ENCODE measurements at regions not wholly inside any gene's neighbourhood (a gene's known extent, or its start where the extent isn't known, plus 50 kb on each side); places are given as distances from the start of the nearest gene placed in this dataset.

DNA sequence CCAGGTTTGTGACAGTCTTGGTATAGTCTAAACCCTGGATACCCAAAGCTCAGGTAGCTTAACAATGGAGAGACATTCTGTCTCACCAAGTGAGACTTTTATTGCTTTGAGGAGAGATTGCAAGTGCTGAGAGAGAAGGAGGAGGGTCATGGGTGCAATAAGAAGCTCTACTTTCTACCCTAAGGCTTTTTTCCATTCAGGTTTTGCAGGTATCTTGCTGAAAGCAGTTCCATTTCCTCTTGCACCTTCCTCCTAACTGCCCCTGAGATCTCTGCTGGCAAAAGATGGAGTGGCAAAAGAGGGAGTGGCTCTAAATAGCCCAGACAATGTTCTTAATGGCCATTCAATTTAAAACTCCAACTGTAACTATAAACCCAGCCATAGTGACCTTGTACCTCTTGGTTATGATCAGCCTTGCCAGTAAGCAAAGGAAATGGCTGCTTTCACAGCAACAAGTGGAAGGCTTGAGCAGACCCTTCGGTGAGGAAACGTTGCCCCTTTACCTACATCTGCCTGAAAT is 105.6 kb upstream of the CPEB2 start:
- no peaks in the 10 kb centered on the region for H3K9me3 ChIP-seq
- H3K27ac ChIP-seq (ENCODE audit: low read depth in 2 of 2, low read length in 1 of 2): no peak overlapping the region
- no peak for DNase-seq
- H3K27me3 ChIP-seq (ENCODE audit: insufficient read depth): no peaks in the 10 kb centered on the region
- WGBS (ENCODE audit: low lambda C conversion rate): 23% methylated on average over 2 of the region's 2 CpGs
- H3K4me3 ChIP-seq (ENCODE audit: low read depth in 2 of 2, low read length in 1 of 2): no peak overlapping the region
- H4K20me1 ChIP-seq (ENCODE audit: insufficient read depth): no peaks in the 10 kb centered on the region
- no peaks in the 10 kb centered on the region for H3K79me2 ChIP-seq (ENCODE audit: insufficient read depth)
- H3K4me2 ChIP-seq: no peak overlapping the region
- H3K9ac ChIP-seq: no peak overlapping the region
- H3K9me2 ChIP-seq: no peaks in the 10 kb centered on the region
- no peaks in the 10 kb centered on the region for H3F3A ChIP-seq (replicated peaks; ENCODE audit: insufficient read depth)
- TF ChIP-seq, protein P1, sequence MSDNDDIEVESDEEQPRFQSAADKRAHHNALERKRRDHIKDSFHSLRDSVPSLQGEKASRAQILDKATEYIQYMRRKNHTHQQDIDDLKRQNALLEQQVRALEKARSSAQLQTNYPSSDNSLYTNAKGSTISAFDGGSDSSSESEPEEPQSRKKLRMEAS (IDR thresholded peaks at IDR 0.05; ENCODE audit: low read depth): no peak
- no peak for TF ChIP-seq RXRA (IDR thresholded peaks at IDR 0.05; ENCODE audit: borderline replicate concordance, low read depth)
- no peak for TF ChIP-seq RCOR1 (IDR thresholded peaks at IDR 0.05; ENCODE audit: low read length)
- TF ChIP-seq CHD2 (IDR thresholded peaks at IDR 0.05; ENCODE audit: low read length, partially characterized antibody): no peak
- TF ChIP-seq GABPA (IDR thresholded peaks at IDR 0.05; ENCODE audit: low read depth): no peak
- no peak for TF ChIP-seq MXI1 (IDR thresholded peaks at IDR 0.05; ENCODE audit: low read depth, low read length)
- TF ChIP-seq FOSL2 (IDR thresholded peaks at IDR 0.05; ENCODE audit: borderline replicate concordance, low read depth): no peak
- TF ChIP-seq, protein P2, sequence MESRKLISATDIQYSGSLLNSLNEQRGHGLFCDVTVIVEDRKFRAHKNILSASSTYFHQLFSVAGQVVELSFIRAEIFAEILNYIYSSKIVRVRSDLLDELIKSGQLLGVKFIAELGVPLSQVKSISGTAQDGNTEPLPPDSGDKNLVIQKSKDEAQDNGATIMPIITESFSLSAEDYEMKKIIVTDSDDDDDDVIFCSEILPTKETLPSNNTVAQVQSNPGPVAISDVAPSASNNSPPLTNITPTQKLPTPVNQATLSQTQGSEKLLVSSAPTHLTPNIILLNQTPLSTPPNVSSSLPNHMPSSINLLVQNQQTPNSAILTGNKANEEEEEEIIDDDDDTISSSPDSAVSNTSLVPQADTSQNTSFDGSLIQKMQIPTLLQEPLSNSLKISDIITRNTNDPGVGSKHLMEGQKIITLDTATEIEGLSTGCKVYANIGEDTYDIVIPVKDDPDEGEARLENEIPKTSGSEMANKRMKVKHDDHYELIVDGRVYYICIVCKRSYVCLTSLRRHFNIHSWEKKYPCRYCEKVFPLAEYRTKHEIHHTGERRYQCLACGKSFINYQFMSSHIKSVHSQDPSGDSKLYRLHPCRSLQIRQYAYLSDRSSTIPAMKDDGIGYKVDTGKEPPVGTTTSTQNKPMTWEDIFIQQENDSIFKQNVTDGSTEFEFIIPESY (IDR thresholded peaks at IDR 0.05; ENCODE audit: borderline replicate concordance, low read depth): no peak
- TF ChIP-seq, protein P3, sequence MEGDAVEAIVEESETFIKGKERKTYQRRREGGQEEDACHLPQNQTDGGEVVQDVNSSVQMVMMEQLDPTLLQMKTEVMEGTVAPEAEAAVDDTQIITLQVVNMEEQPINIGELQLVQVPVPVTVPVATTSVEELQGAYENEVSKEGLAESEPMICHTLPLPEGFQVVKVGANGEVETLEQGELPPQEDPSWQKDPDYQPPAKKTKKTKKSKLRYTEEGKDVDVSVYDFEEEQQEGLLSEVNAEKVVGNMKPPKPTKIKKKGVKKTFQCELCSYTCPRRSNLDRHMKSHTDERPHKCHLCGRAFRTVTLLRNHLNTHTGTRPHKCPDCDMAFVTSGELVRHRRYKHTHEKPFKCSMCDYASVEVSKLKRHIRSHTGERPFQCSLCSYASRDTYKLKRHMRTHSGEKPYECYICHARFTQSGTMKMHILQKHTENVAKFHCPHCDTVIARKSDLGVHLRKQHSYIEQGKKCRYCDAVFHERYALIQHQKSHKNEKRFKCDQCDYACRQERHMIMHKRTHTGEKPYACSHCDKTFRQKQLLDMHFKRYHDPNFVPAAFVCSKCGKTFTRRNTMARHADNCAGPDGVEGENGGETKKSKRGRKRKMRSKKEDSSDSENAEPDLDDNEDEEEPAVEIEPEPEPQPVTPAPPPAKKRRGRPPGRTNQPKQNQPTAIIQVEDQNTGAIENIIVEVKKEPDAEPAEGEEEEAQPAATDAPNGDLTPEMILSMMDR (IDR thresholded peaks at IDR 0.05): no peak
- TF ChIP-seq, protein P4, sequence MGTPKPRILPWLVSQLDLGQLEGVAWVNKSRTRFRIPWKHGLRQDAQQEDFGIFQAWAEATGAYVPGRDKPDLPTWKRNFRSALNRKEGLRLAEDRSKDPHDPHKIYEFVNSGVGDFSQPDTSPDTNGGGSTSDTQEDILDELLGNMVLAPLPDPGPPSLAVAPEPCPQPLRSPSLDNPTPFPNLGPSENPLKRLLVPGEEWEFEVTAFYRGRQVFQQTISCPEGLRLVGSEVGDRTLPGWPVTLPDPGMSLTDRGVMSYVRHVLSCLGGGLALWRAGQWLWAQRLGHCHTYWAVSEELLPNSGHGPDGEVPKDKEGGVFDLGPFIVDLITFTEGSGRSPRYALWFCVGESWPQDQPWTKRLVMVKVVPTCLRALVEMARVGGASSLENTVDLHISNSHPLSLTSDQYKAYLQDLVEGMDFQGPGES (IDR thresholded peaks at IDR 0.05; ENCODE audit: low read depth, low read length): no peak
- no peak for TF ChIP-seq ELF1 (IDR thresholded peaks at IDR 0.05)
- no peak for TF ChIP-seq POLR2AphosphoS5 (IDR thresholded peaks at IDR 0.05; ENCODE audit: low read depth, low read length)
- TF ChIP-seq NFIC (IDR thresholded peaks at IDR 0.05; ENCODE audit: borderline replicate concordance): no peak
- no peak for TF ChIP-seq YY1 (IDR thresholded peaks at IDR 0.05; ENCODE audit: low read depth)
- no peak for TF ChIP-seq EP300 (IDR thresholded peaks at IDR 0.05; ENCODE audit: borderline replicate concordance in 1 of 2, low read depth in 1 of 2, low read length in 1 of 2)
- H3K36me3 ChIP-seq (replicated peaks in 1 of 2; ENCODE audit: control insufficient read depth in 1 of 2, insufficient read depth in 2 of 2, low read length in 1 of 2): no peaks in the 10 kb centered on the region
- ChIA-PET CTCF (interaction anchor here (1.0 kb wide), 1 partner anchor 15 kb away, joined by 4 read pairs; no protein-coding TSS in a partner anchor), POLR2A (no interaction called here)
- no peak overlapping the region for H2AFZ ChIP-seq (ENCODE audit: low read depth)
- no peaks in the 10 kb centered on the region for H3K4me1 ChIP-seq (ENCODE audit: control insufficient read depth in 1 of 2, insufficient read depth in 2 of 2, low read depth in 1 of 2, low read length in 1 of 2)

Measured in SK-N-SH (cell line).